Glutamatergic neuron (in vitro differentiated cells): ENCODE measurements at regions not wholly inside any gene's neighbourhood (a gene's known extent, or its start where the extent isn't known, plus 50 kb on each side); places are given as distances from the start of the nearest gene placed in this dataset.

Experiments used
- DNase-seq: peaks from one replicate; pipeline ENCODE4 v3.0.0; 2022
- H3K27ac Mint-ChIP-seq: one replicate; pipeline ENCODE4 v1.8.0; 2020; ENCODE audit warnings: mild to moderate bottlenecking, mixed read lengths, inconsistent platforms; ENCODE audit not compliant: unreplicated experiment
- H3K27me3 Mint-ChIP-seq: one replicate; pipeline ENCODE4 v1.8.0; 2020; ENCODE audit warnings: mild to moderate bottlenecking, moderate library complexity, mixed read lengths, inconsistent platforms; ENCODE audit not compliant: unreplicated experiment
- H3K36me3 Mint-ChIP-seq: one replicate; pipeline ENCODE4 v1.8.0; 2020; ENCODE audit warnings: mild to moderate bottlenecking, mixed read lengths, inconsistent platforms; ENCODE audit not compliant: unreplicated experiment
- H3K4me1 Mint-ChIP-seq: one replicate; pipeline ENCODE4 v1.8.0; 2020; ENCODE audit warnings: mild to moderate bottlenecking, low read depth, mixed read lengths, inconsistent platforms; ENCODE audit not compliant: unreplicated experiment
- H3K4me3 Mint-ChIP-seq: one replicate; pipeline ENCODE4 v1.8.0; 2020; ENCODE audit warnings: mild to moderate bottlenecking, mixed read lengths, inconsistent platforms; ENCODE audit not compliant: unreplicated experiment
- H3K9me3 Mint-ChIP-seq: one replicate; pipeline ENCODE4 v1.8.0; 2020; ENCODE audit warnings: mild to moderate bottlenecking, moderate library complexity, mixed read lengths, inconsistent platforms; ENCODE audit not compliant: unreplicated experiment
- TF ChIP-seq, protein P1 (sequence below): fragments of 200-600 bp; sonication (generic); IDR thresholded peaks from one replicate; pipeline ENCODE4 v1.5.0; 2021; ENCODE audit not compliant: partially characterized antibody, unreplicated experiment

DNA sequence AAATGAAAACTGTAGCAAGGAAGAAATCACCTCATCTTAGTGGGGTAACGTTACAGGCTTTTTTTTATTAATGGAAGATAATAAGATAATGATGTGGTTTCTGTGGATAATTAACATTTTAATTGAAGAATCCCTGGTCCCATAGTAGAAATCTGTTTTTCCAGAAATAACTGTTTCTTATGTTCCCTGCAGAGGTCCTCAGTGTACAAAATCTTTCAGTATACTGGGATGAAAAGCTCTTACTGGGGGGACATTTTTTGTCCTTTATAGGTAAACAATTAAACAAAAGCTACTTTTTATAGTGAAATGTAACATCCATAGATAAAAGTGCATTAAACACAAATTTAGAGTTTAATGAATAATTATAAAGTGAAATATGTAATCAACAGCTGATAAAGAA lies 312.2 kb downstream of the ATXN7L3B start:
- Mint-ChIP-seq H3K9me3 (no peaks in the 10 kb centered on the region), H3K36me3 (no peaks in the 10 kb centered on the region), H3K27me3 (no peaks in the 10 kb centered on the region), H3K4me3 (no peak overlapping the region), H3K27ac (no peak overlapping the region), H3K4me1 (no peaks in the 10 kb centered on the region)
- no peak for DNase-seq
- TF ChIP-seq, protein P1, sequence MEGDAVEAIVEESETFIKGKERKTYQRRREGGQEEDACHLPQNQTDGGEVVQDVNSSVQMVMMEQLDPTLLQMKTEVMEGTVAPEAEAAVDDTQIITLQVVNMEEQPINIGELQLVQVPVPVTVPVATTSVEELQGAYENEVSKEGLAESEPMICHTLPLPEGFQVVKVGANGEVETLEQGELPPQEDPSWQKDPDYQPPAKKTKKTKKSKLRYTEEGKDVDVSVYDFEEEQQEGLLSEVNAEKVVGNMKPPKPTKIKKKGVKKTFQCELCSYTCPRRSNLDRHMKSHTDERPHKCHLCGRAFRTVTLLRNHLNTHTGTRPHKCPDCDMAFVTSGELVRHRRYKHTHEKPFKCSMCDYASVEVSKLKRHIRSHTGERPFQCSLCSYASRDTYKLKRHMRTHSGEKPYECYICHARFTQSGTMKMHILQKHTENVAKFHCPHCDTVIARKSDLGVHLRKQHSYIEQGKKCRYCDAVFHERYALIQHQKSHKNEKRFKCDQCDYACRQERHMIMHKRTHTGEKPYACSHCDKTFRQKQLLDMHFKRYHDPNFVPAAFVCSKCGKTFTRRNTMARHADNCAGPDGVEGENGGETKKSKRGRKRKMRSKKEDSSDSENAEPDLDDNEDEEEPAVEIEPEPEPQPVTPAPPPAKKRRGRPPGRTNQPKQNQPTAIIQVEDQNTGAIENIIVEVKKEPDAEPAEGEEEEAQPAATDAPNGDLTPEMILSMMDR = no peak

DNA sequence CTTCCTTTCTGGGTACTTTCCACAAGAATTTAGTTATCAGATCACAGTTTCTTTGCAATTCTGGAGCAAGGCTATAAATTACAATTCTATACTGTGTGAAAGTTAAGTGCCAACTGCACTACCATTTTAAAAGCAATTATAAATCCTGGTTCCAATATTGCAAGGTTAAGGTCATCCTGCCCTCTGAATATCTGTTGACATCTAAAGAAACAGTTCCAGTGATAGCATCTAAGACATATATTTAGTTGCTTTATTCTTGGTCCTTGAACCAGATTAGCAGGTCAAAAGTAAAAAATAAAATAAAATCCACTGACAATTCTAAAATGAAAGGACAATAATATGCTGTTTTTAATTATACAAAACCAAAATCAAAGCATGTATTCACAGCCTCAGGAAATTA lies 334.2 kb downstream of the ATXN7L3B start:
- H3K36me3 Mint-ChIP-seq = peaks cover 7% of the 10 kb centered on the region
- no peak overlapping the region for H3K27ac Mint-ChIP-seq
- no peak overlapping the region for H3K4me3 Mint-ChIP-seq
- no peaks in the 10 kb centered on the region for H3K4me1 Mint-ChIP-seq
- peaks cover 1% of the 10 kb centered on the region for H3K9me3 Mint-ChIP-seq
- H3K27me3 Mint-ChIP-seq = no peaks in the 10 kb centered on the region
- TF ChIP-seq, protein P1 = no peak
- no peak for DNase-seq

DNA sequence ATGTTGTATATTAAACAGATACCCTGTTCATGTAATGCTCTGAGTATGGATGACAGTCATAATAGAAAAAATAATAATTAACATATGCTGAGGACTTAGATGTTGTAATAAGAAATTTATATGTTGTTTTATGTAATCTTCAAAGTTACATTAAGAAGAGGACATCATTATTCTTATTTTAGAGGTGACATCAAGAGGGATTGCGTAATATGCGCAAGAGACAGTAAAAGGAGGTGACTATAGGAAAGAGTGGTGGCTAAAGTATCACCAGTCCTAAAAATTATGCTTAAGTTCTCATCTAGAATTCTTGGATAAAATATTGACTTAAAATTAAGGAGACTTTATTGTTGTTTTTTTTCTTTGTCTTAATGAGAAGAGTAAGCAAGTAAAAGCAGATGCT lies 323.9 kb downstream of the KCNC2 start:
- no peaks in the 10 kb centered on the region for H3K9me3 Mint-ChIP-seq

DNA sequence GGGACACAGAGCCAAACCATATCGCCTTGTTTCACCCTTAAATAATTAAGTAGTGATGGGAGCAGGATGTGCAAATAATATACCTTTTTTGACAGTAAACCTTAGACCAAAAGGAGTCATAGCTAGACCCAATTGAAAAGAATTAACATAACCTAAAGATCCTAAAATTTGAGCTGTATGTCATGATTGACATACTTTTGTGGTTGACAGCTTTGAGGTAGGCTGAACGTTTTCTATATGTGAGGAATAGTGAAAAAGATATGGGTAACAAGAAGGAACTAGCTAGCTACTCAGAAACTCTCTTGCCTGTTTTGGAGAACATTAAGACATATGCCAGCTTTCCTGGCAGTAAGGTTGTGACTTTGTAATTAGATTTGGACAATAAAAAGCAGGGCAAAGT lies 320.6 kb downstream of the KCNC2 start:
- no peak for DNase-seq
- Mint-ChIP-seq H3K27ac (no peak overlapping the region), H3K27me3 (no peaks in the 10 kb centered on the region), H3K36me3 (no peaks in the 10 kb centered on the region), H3K9me3 (no peaks in the 10 kb centered on the region), H3K4me1 (no peaks in the 10 kb centered on the region), H3K4me3 (no peak overlapping the region)
- TF ChIP-seq, protein P1 = no peak

More for the DNA sequence above, 323.9 kb downstream of the KCNC2 start:
- TF ChIP-seq, protein P1 = no peak
- DNase-seq = no peak
- no peaks in the 10 kb centered on the region for H3K36me3 Mint-ChIP-seq
- no peak overlapping the region for H3K27ac Mint-ChIP-seq
- H3K27me3 Mint-ChIP-seq = no peaks in the 10 kb centered on the region
- no peak overlapping the region for H3K4me3 Mint-ChIP-seq
- H3K4me1 Mint-ChIP-seq = no peaks in the 10 kb centered on the region

DNA sequence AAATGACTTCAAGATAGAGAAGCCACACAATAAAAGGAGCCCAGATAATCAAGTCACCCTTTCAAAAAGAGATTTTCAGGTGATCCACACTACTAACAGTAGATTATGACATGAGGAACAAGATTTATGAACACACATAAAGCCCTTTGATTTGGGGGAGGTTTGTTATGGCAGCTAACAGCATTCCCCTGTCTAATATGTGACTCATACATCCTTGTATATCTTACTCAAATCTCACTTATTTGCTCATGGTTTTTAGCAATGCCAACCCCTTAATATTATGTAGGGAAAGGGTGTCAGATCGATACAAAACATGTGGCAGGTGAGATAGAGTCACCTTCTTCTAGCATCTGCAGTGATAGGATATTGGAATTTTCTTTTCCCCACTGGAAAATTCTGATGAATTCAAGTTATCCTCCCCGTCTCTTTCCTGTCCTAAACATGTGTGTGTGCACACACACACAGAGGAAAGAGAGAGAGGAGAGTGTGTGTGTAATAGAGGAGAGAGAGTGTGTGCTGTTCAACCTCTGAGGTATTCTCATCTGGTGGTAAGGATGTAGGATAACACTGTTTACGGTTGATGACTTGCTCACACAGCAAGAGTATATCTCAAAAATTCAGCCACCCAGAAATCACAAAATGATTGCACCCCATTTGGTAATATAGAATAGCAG lies 319.9 kb downstream of the KCNC2 start:
- Mint-ChIP-seq H3K27ac (no peak overlapping the region), H3K9me3 (no peaks in the 10 kb centered on the region), H3K4me1 (no peaks in the 10 kb centered on the region), H3K4me3 (no peak overlapping the region), H3K27me3 (no peaks in the 10 kb centered on the region), H3K36me3 (no peaks in the 10 kb centered on the region)
- TF ChIP-seq, protein P1 = no peak
- no peak for DNase-seq
